ENCODE measurements at regions not wholly inside any gene's neighbourhood (a gene's known extent, or its start where the extent isn't known, plus 50 kb on each side); places are given as distances from the start of the nearest gene placed in this dataset.

- Histone ChIP-seq H3K4me2 (ENCODE audit: low read length) (no peak overlapping the region), H3K4me1 (ENCODE audit: insufficient read depth, low read length) (no peaks in the 10 kb centered on the region), H3K4me3 (ENCODE audit: insufficient read depth, low read depth, low read length) (no peak overlapping the region), H3K36me3 (ENCODE audit: insufficient read depth, low read length) (no peaks in the 10 kb centered on the region), H3K79me2 (ENCODE audit: insufficient read depth, low read length) (no peaks in the 10 kb centered on the region), H4K20me1 (ENCODE audit: insufficient read depth, low read length) (no peaks in the 10 kb centered on the region), H3K27ac (ENCODE audit: low read depth, low read length) (no peak overlapping the region), H3K9ac (ENCODE audit: low read length) (no peak overlapping the region), H3K9me3 (ENCODE audit: insufficient read depth, low read depth, low read length) (no peaks in the 10 kb centered on the region), H3K27me3 (ENCODE audit: insufficient read depth, low read length) (no peaks in the 10 kb centered on the region), H2AFZ (ENCODE audit: low read depth, low read length) (no peak overlapping the region)
- FAIRE-seq (no peak), DNase-seq (ENCODE audit: low read depth) (no peak)
- H3K27me3 Mint-ChIP-seq (ENCODE audit: low read depth, unreplicated experiment) = peaks cover 52% of the 10 kb centered on the region
- H3K27ac Mint-ChIP-seq (ENCODE audit: unreplicated experiment) = no peak overlapping the region
- H3K36me3 Mint-ChIP-seq (ENCODE audit: low read depth, unreplicated experiment) = no peaks in the 10 kb centered on the region
- H3K9me3 Mint-ChIP-seq (ENCODE audit: unreplicated experiment) = peaks cover 1% of the 10 kb centered on the region
- H3K4me3 Mint-ChIP-seq (ENCODE audit: unreplicated experiment) = no peak overlapping the region
- TF ChIP-seq CTCF (IDR thresholded peaks at IDR 0.05; ENCODE audit: insufficient read depth, low read depth, low read length) (no peak), EZH2 (IDR thresholded peaks at IDR 0.05; ENCODE audit: insufficient read depth, low read length) (no peak)
- peaks cover 7% of the 10 kb centered on the region for H3K4me1 Mint-ChIP-seq (ENCODE audit: low read depth, unreplicated experiment)
Measured at GRCh38 chr17:34434052-34434451, 71.0 kb upstream of the CCL1 start.

GRCh38 chr17:34424814-34425491, 61.9 kb upstream of the CCL1 start:
- H3K4me2 ChIP-seq (ENCODE audit: low read length) = no peak overlapping the region
- peaks cover 5% of the 10 kb centered on the region for H3K27me3 ChIP-seq (ENCODE audit: insufficient read depth, low read length)
- H3K79me2 ChIP-seq (ENCODE audit: insufficient read depth, low read length) = no peaks in the 10 kb centered on the region
- no peaks in the 10 kb centered on the region for H3K4me1 Mint-ChIP-seq (ENCODE audit: low read depth, unreplicated experiment)
- no peak overlapping the region for H3K4me3 ChIP-seq (ENCODE audit: insufficient read depth, low read depth, low read length)
- H3K4me1 ChIP-seq (ENCODE audit: insufficient read depth, low read length) = no peaks in the 10 kb centered on the region
- no peak for TF ChIP-seq CTCF (IDR thresholded peaks at IDR 0.05; ENCODE audit: insufficient read depth, low read depth, low read length)
- TF ChIP-seq EZH2 (IDR thresholded peaks at IDR 0.05; ENCODE audit: insufficient read depth, low read length) = no peak
- FAIRE-seq (no peak), DNase-seq (ENCODE audit: low read depth) (no peak)
- H4K20me1 ChIP-seq (ENCODE audit: insufficient read depth, low read length) = no peaks in the 10 kb centered on the region
- peaks cover 63% of the 10 kb centered on the region for H3K27me3 Mint-ChIP-seq (ENCODE audit: low read depth, unreplicated experiment)
- no peak overlapping the region for H3K27ac Mint-ChIP-seq (ENCODE audit: unreplicated experiment)
- no peak overlapping the region for H2AFZ ChIP-seq (ENCODE audit: low read depth, low read length)
- no peaks in the 10 kb centered on the region for H3K36me3 Mint-ChIP-seq (ENCODE audit: low read depth, unreplicated experiment)
- H3K9me3 ChIP-seq (ENCODE audit: insufficient read depth, low read depth, low read length) = no peaks in the 10 kb centered on the region
- H3K9me3 Mint-ChIP-seq (ENCODE audit: unreplicated experiment) = no peaks in the 10 kb centered on the region
- no peak overlapping the region for H3K27ac ChIP-seq (ENCODE audit: low read depth, low read length)
- H3K9ac ChIP-seq (ENCODE audit: low read length) = no peak overlapping the region
- H3K36me3 ChIP-seq (ENCODE audit: insufficient read depth, low read length) = no peaks in the 10 kb centered on the region
- no peak overlapping the region for H3K4me3 Mint-ChIP-seq (ENCODE audit: unreplicated experiment)
